H1 (cell line): ENCODE measurements at regions not wholly inside any gene's neighbourhood (a gene's known extent, or its start where the extent isn't known, plus 50 kb on each side); places are given as distances from the start of the nearest gene placed in this dataset.

Experiments used
- EGR1 ChIP-seq: IDR thresholded peaks from 2 replicates; pipeline ENCODE4 v1.6.1; 2011; ENCODE audit warnings: low read depth, low read length, borderline replicate concordance
- SIN3A ChIP-seq, 2 experiments: IDR thresholded peaks in 1 of 2; conservative IDR thresholded peaks in 1 of 2; 2 replicates each; pipeline ENCODE4 v1.6.1; 2011 to 2012; ENCODE audit warnings: low read length in 2 of 2, improper control_type of control experiment in 1 of 2, low read depth in 1 of 2, mild to moderate bottlenecking in 1 of 2
- SIRT6 ChIP-seq: IDR thresholded peaks from one replicate; pipeline ENCODE4 v1.7.1; 2012; ENCODE audit warnings: low read length, inconsistent platforms
- TF ChIP-seq, protein P1 (sequence below): IDR thresholded peaks from 2 replicates; pipeline ENCODE4 v1.6.1; 2011; ENCODE audit warnings: low read depth, mild to moderate bottlenecking, low read length; ENCODE audit not compliant: insufficient read depth
- TF ChIP-seq, protein P2 (sequence below): fragments of 300-600 bp; sonication (generic); IDR thresholded peaks from 2 replicates; pipeline ENCODE4 v1.7.1; 2012; ENCODE audit warnings: low read length, moderate library complexity, mild to moderate bottlenecking, inconsistent platforms; ENCODE audit not compliant: insufficient replicate concordance
- TF ChIP-seq, protein P3 (sequence below), 3 experiments: IDR thresholded peaks; 1 replicate in 2 of 3; 2 replicates in 1 of 3; pipeline versions ENCODE4 v1.5.1 to v1.6.1; 2011; ENCODE audit warnings: low read length in 3 of 3, mild to moderate bottlenecking in 3 of 3, inconsistent platforms in 2 of 3, low read depth in 1 of 3, moderate library complexity in 1 of 3; ENCODE audit not compliant: insufficient read depth in 1 of 3; ENCODE audit errors: control extremely low read depth in 1 of 3

DNA sequence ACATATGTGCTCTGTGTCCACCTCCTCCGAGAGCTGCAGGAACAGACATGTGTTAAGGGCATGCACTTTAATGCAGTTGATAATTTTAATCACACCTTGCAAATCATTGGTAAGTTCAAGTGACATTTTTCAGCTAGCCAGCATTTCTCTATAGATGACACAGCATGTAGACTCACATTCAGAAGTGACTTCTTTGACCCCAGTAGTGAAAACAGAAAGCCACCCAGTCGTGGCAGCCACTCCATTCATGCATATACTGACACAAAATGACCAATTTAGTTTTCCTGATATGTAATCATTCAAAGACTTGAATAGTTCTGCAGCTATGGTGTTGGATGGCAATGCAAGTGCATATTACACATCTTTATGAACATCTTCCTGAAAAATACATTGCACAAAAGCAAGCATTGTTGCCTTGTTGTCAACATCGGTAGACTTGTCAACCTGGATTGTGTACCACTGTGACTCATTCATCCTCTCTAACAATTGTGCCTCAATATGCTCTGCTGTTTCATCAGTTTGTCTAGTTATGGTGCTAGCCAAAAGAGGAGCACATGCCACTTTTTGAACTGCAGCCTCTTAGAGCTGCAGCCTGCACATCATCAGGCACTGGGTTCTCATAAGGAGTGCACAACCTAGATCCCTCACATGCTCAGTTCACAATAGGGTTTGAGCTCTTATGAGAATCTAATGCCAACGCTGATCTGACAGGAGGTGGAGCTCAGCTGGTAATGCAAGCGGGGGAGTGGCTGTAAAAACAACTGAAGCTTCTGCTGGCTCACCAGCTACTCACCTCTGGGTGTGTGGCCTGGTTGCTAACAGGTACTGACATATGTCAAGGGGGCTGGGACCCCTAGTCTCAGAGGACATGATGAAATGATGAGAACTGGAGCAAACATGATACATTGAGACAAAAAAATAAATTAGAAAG is 622.0 kb downstream of the PYDC2 start (continued):
- TF ChIP-seq, protein P1, sequence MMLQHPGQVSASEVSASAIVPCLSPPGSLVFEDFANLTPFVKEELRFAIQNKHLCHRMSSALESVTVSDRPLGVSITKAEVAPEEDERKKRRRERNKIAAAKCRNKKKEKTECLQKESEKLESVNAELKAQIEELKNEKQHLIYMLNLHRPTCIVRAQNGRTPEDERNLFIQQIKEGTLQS = no peak
- TF ChIP-seq, protein P2, sequence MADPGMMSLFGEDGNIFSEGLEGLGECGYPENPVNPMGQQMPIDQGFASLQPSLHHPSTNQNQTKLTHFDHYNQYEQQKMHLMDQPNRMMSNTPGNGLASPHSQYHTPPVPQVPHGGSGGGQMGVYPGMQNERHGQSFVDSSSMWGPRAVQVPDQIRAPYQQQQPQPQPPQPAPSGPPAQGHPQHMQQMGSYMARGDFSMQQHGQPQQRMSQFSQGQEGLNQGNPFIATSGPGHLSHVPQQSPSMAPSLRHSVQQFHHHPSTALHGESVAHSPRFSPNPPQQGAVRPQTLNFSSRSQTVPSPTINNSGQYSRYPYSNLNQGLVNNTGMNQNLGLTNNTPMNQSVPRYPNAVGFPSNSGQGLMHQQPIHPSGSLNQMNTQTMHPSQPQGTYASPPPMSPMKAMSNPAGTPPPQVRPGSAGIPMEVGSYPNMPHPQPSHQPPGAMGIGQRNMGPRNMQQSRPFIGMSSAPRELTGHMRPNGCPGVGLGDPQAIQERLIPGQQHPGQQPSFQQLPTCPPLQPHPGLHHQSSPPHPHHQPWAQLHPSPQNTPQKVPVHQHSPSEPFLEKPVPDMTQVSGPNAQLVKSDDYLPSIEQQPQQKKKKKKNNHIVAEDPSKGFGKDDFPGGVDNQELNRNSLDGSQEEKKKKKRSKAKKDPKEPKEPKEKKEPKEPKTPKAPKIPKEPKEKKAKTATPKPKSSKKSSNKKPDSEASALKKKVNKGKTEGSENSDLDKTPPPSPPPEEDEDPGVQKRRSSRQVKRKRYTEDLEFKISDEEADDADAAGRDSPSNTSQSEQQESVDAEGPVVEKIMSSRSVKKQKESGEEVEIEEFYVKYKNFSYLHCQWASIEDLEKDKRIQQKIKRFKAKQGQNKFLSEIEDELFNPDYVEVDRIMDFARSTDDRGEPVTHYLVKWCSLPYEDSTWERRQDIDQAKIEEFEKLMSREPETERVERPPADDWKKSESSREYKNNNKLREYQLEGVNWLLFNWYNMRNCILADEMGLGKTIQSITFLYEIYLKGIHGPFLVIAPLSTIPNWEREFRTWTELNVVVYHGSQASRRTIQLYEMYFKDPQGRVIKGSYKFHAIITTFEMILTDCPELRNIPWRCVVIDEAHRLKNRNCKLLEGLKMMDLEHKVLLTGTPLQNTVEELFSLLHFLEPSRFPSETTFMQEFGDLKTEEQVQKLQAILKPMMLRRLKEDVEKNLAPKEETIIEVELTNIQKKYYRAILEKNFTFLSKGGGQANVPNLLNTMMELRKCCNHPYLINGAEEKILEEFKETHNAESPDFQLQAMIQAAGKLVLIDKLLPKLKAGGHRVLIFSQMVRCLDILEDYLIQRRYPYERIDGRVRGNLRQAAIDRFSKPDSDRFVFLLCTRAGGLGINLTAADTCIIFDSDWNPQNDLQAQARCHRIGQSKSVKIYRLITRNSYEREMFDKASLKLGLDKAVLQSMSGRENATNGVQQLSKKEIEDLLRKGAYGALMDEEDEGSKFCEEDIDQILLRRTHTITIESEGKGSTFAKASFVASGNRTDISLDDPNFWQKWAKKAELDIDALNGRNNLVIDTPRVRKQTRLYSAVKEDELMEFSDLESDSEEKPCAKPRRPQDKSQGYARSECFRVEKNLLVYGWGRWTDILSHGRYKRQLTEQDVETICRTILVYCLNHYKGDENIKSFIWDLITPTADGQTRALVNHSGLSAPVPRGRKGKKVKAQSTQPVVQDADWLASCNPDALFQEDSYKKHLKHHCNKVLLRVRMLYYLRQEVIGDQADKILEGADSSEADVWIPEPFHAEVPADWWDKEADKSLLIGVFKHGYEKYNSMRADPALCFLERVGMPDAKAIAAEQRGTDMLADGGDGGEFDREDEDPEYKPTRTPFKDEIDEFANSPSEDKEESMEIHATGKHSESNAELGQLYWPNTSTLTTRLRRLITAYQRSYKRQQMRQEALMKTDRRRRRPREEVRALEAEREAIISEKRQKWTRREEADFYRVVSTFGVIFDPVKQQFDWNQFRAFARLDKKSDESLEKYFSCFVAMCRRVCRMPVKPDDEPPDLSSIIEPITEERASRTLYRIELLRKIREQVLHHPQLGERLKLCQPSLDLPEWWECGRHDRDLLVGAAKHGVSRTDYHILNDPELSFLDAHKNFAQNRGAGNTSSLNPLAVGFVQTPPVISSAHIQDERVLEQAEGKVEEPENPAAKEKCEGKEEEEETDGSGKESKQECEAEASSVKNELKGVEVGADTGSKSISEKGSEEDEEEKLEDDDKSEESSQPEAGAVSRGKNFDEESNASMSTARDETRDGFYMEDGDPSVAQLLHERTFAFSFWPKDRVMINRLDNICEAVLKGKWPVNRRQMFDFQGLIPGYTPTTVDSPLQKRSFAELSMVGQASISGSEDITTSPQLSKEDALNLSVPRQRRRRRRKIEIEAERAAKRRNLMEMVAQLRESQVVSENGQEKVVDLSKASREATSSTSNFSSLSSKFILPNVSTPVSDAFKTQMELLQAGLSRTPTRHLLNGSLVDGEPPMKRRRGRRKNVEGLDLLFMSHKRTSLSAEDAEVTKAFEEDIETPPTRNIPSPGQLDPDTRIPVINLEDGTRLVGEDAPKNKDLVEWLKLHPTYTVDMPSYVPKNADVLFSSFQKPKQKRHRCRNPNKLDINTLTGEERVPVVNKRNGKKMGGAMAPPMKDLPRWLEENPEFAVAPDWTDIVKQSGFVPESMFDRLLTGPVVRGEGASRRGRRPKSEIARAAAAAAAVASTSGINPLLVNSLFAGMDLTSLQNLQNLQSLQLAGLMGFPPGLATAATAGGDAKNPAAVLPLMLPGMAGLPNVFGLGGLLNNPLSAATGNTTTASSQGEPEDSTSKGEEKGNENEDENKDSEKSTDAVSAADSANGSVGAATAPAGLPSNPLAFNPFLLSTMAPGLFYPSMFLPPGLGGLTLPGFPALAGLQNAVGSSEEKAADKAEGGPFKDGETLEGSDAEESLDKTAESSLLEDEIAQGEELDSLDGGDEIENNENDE = no peak
- TF ChIP-seq SIN3A (conservative IDR thresholded peaks at IDR 0.05 in 1 of 2, IDR thresholded peaks at IDR 0.05 in 1 of 2; ENCODE audit: low read depth in 1 of 2, low read length in 2 of 2) (no peak), EGR1 (no peak), SIRT6 (no peak)
- TF ChIP-seq, protein P3, sequence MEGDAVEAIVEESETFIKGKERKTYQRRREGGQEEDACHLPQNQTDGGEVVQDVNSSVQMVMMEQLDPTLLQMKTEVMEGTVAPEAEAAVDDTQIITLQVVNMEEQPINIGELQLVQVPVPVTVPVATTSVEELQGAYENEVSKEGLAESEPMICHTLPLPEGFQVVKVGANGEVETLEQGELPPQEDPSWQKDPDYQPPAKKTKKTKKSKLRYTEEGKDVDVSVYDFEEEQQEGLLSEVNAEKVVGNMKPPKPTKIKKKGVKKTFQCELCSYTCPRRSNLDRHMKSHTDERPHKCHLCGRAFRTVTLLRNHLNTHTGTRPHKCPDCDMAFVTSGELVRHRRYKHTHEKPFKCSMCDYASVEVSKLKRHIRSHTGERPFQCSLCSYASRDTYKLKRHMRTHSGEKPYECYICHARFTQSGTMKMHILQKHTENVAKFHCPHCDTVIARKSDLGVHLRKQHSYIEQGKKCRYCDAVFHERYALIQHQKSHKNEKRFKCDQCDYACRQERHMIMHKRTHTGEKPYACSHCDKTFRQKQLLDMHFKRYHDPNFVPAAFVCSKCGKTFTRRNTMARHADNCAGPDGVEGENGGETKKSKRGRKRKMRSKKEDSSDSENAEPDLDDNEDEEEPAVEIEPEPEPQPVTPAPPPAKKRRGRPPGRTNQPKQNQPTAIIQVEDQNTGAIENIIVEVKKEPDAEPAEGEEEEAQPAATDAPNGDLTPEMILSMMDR (IDR thresholded peaks at IDR 0.05; ENCODE audit: control extremely low read depth in 1 of 3, insufficient read depth in 1 of 3, low read depth in 1 of 3, low read length in 3 of 3) = no peak
